ENCODE measurements at regions not wholly inside any gene's neighbourhood (a gene's known extent, or its start where the extent isn't known, plus 50 kb on each side); places are given as distances from the start of the nearest gene placed in this dataset.

DNA sequence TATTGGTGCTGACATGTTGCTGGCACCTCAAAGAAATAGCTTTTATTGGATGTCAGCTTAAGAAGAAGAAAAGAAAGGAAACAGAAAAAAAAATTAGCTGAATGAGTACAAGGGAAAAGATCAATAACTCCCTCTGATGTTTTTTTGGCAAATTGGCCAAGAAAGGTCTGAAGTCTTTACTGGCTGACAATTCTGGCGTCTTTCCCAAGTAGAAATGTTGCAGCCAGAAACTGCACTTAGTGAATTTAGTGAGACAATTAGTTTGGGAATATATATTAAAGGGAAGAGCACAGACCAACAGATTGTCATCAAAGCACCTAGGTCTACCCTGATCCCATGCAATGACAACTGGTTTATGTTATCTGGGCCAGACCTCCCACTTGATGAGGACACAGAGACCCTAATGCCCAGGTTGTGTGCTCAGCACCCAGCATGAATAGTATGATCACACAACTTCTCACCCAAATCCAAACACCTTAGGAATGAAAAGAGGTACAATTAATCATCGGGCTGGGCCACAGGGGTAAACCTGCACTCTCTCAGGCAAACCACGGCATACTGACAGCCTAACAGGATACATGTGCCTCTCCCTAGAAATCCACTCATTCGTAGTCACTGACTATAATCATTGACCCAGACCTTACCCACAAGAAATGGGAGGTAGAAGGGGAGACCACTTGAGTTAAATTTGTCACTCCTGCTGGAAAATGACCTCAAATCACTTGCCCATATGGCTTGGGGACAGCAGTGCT is 612.3 kb upstream of the ARID1B start (continued):
- TF ChIP-seq, protein P1, sequence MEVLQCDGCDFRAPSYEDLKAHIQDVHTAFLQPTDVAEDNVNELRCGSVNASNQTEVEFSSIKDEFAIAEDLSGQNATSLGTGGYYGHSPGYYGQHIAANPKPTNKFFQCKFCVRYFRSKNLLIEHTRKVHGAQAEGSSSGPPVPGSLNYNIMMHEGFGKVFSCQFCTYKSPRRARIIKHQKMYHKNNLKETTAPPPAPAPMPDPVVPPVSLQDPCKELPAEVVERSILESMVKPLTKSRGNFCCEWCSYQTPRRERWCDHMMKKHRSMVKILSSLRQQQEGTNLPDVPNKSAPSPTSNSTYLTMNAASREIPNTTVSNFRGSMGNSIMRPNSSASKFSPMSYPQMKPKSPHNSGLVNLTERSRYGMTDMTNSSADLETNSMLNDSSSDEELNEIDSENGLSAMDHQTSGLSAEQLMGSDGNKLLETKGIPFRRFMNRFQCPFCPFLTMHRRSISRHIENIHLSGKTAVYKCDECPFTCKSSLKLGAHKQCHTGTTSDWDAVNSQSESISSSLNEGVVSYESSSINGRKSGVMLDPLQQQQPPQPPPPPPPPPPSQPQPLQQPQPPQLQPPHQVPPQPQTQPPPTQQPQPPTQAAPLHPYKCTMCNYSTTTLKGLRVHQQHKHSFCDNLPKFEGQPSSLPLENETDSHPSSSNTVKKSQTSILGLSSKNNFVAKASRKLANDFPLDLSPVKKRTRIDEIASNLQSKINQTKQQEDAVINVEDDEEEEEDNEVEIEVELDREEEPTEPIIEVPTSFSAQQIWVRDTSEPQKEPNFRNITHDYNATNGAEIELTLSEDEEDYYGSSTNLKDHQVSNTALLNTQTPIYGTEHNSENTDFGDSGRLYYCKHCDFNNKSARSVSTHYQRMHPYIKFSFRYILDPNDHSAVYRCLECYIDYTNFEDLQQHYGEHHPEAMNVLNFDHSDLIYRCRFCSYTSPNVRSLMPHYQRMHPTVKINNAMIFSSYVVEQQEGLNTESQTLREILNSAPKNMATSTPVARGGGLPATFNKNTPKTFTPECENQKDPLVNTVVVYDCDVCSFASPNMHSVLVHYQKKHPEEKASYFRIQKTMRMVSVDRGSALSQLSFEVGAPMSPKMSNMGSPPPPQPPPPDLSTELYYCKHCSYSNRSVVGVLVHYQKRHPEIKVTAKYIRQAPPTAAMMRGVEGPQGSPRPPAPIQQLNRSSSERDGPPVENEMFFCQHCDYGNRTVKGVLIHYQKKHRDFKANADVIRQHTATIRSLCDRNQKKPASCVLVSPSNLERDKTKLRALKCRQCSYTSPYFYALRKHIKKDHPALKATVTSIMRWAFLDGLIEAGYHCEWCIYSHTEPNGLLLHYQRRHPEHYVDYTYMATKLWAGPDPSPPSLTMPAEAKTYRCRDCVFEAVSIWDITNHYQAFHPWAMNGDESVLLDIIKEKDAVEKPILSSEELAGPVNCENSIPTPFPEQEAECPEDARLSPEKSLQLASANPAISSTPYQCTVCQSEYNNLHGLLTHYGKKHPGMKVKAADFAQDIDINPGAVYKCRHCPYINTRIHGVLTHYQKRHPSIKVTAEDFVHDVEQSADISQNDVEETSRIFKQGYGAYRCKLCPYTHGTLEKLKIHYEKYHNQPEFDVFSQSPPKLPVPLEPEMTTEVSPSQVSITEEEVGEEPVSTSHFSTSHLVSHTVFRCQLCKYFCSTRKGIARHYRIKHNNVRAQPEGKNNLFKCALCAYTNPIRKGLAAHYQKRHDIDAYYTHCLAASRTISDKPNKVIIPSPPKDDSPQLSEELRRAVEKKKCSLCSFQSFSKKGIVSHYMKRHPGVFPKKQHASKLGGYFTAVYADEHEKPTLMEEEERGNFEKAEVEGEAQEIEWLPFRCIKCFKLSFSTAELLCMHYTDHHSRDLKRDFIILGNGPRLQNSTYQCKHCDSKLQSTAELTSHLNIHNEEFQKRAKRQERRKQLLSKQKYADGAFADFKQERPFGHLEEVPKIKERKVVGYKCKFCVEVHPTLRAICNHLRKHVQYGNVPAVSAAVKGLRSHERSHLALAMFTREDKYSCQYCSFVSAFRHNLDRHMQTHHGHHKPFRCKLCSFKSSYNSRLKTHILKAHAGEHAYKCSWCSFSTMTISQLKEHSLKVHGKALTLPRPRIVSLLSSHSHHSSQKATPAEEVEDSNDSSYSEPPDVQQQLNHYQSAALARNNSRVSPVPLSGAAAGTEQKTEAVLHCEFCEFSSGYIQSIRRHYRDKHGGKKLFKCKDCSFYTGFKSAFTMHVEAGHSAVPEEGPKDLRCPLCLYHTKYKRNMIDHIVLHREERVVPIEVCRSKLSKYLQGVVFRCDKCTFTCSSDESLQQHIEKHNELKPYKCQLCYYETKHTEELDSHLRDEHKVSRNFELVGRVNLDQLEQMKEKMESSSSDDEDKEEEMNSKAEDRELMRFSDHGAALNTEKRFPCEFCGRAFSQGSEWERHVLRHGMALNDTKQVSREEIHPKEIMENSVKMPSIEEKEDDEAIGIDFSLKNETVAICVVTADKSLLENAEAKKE (CRISPR knock-in tag; IDR thresholded peaks at IDR 0.05), result no peak
- TF ChIP-seq, protein P2, sequence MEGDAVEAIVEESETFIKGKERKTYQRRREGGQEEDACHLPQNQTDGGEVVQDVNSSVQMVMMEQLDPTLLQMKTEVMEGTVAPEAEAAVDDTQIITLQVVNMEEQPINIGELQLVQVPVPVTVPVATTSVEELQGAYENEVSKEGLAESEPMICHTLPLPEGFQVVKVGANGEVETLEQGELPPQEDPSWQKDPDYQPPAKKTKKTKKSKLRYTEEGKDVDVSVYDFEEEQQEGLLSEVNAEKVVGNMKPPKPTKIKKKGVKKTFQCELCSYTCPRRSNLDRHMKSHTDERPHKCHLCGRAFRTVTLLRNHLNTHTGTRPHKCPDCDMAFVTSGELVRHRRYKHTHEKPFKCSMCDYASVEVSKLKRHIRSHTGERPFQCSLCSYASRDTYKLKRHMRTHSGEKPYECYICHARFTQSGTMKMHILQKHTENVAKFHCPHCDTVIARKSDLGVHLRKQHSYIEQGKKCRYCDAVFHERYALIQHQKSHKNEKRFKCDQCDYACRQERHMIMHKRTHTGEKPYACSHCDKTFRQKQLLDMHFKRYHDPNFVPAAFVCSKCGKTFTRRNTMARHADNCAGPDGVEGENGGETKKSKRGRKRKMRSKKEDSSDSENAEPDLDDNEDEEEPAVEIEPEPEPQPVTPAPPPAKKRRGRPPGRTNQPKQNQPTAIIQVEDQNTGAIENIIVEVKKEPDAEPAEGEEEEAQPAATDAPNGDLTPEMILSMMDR (conservative IDR thresholded peaks at IDR 0.05; ENCODE audit: low read depth in 2 of 2), result no peak
- no peak for TF ChIP-seq ZNF331 (CRISPR knock-in tag; IDR thresholded peaks at IDR 0.05; ENCODE audit: low read depth)
- no peak for TF ChIP-seq JUNB (IDR thresholded peaks at IDR 0.05; ENCODE audit: unreplicated experiment)
- no peak for TF ChIP-seq EZH2phosphoT487 (IDR thresholded peaks at IDR 0.05; ENCODE audit: unreplicated experiment)
- TF ChIP-seq STAT1 (IDR thresholded peaks at IDR 0.05; ENCODE audit: unreplicated experiment), result no peak
- TF ChIP-seq, protein P3, sequence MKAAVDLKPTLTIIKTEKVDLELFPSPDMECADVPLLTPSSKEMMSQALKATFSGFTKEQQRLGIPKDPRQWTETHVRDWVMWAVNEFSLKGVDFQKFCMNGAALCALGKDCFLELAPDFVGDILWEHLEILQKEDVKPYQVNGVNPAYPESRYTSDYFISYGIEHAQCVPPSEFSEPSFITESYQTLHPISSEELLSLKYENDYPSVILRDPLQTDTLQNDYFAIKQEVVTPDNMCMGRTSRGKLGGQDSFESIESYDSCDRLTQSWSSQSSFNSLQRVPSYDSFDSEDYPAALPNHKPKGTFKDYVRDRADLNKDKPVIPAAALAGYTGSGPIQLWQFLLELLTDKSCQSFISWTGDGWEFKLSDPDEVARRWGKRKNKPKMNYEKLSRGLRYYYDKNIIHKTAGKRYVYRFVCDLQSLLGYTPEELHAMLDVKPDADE (IDR thresholded peaks at IDR 0.05), result no peak
- no peak for TF ChIP-seq POLR2AphosphoS5 (IDR thresholded peaks at IDR 0.05; ENCODE audit: low read depth)
- TF ChIP-seq CREB1 (CRISPR knock-in tag; IDR thresholded peaks at IDR 0.05; ENCODE audit: low read depth), result no peak
- TF ChIP-seq EZH2 (IDR thresholded peaks at IDR 0.05; ENCODE audit: low read depth, unreplicated experiment), result no peak

Data from GM23338 (cell line).